GM12878 (cell line): ENCODE measurements at regions not wholly inside any gene's neighbourhood (a gene's known extent, or its start where the extent isn't known, plus 50 kb on each side); places are given as distances from the start of the nearest gene placed in this dataset.

Experiments
- BACH1 ChIP-seq: fragments of 450-650 bp; IDR thresholded peaks from 2 replicates; pipeline ENCODE4 v1.6.1; 2017; ENCODE audit warnings: mild to moderate bottlenecking, borderline replicate concordance
- CHD1 ChIP-seq: IDR thresholded peaks from 2 replicates; pipeline ENCODE4 v1.6.1; 2012; ENCODE audit warnings: low read depth, low read length, improper control_type of control experiment
- EZH2 ChIP-seq: IDR thresholded peaks from 2 replicates; pipeline ENCODE4 v1.6.1; 2012; ENCODE audit warnings: low read depth, mild to moderate bottlenecking, control low read depth, inconsistent platforms, low read length, borderline replicate concordance; ENCODE audit not compliant: control insufficient read depth
- LARP7 ChIP-seq: fragments of 450-650 bp; IDR thresholded peaks from 2 replicates; pipeline ENCODE4 v1.6.1; 2017; ENCODE audit warnings: mild to moderate bottlenecking
- ZBTB4 ChIP-seq: fragments of 450-650 bp; formaldehyde crosslinking; IDR thresholded peaks from 2 replicates; pipeline ENCODE4 v1.4.0; 2022; ENCODE audit warnings: mild to moderate bottlenecking, moderate library complexity
- TF ChIP-seq, protein P1 (sequence below): fragments of 450-650 bp; formaldehyde crosslinking; IDR thresholded peaks from 2 replicates; pipeline ENCODE4 v1.5.0; 2022; ENCODE audit warnings: mild to moderate bottlenecking, missing genetic modification characterization
- TF ChIP-seq, protein P2 (sequence below): fragments of 450-650 bp; IDR thresholded peaks from 2 replicates; pipeline ENCODE4 v1.6.1; 2017; ENCODE audit warnings: mild to moderate bottlenecking, moderate library complexity

DNA sequence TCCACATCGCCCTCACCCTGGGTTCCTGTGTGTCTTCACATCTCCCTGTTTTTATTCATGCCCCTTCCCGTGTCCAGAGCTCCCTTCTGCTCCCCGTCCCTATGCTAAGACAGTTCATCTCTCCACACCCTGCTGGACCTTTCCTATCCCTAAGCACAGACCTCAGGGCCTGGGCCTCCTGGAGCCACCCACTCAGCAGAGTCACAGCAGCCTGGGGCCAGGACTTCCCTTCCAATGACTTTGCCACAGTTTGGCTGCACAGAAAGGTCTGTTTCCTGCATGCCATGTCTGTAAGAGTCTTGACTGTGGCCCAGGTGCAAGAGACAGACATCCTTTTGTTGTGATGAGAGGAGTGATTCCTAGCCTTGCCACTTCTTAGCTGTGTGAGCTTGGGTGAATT lies 470.7 kb downstream of the TSHZ3 start (continued):
- TF ChIP-seq ZBTB4 = no peak
- no peak for TF ChIP-seq CHD1
- no peak for TF ChIP-seq LARP7
- TF ChIP-seq, protein P1, sequence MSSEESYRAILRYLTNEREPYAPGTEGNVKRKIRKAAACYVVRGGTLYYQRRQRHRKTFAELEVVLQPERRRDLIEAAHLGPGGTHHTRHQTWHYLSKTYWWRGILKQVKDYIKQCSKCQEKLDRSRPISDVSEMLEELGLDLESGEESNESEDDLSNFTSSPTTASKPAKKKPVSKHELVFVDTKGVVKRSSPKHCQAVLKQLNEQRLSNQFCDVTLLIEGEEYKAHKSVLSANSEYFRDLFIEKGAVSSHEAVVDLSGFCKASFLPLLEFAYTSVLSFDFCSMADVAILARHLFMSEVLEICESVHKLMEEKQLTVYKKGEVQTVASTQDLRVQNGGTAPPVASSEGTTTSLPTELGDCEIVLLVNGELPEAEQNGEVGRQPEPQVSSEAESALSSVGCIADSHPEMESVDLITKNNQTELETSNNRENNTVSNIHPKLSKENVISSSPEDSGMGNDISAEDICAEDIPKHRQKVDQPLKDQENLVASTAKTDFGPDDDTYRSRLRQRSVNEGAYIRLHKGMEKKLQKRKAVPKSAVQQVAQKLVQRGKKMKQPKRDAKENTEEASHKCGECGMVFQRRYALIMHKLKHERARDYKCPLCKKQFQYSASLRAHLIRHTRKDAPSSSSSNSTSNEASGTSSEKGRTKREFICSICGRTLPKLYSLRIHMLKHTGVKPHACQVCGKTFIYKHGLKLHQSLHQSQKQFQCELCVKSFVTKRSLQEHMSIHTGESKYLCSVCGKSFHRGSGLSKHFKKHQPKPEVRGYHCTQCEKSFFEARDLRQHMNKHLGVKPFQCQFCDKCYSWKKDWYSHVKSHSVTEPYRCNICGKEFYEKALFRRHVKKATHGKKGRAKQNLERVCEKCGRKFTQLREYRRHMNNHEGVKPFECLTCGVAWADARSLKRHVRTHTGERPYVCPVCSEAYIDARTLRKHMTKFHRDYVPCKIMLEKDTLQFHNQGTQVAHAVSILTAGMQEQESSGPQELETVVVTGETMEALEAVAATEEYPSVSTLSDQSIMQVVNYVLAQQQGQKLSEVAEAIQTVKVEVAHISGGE (CRISPR knock-in tag) = no peak
- TF ChIP-seq EZH2 = no peak
- no peak for TF ChIP-seq BACH1
- TF ChIP-seq, protein P2, sequence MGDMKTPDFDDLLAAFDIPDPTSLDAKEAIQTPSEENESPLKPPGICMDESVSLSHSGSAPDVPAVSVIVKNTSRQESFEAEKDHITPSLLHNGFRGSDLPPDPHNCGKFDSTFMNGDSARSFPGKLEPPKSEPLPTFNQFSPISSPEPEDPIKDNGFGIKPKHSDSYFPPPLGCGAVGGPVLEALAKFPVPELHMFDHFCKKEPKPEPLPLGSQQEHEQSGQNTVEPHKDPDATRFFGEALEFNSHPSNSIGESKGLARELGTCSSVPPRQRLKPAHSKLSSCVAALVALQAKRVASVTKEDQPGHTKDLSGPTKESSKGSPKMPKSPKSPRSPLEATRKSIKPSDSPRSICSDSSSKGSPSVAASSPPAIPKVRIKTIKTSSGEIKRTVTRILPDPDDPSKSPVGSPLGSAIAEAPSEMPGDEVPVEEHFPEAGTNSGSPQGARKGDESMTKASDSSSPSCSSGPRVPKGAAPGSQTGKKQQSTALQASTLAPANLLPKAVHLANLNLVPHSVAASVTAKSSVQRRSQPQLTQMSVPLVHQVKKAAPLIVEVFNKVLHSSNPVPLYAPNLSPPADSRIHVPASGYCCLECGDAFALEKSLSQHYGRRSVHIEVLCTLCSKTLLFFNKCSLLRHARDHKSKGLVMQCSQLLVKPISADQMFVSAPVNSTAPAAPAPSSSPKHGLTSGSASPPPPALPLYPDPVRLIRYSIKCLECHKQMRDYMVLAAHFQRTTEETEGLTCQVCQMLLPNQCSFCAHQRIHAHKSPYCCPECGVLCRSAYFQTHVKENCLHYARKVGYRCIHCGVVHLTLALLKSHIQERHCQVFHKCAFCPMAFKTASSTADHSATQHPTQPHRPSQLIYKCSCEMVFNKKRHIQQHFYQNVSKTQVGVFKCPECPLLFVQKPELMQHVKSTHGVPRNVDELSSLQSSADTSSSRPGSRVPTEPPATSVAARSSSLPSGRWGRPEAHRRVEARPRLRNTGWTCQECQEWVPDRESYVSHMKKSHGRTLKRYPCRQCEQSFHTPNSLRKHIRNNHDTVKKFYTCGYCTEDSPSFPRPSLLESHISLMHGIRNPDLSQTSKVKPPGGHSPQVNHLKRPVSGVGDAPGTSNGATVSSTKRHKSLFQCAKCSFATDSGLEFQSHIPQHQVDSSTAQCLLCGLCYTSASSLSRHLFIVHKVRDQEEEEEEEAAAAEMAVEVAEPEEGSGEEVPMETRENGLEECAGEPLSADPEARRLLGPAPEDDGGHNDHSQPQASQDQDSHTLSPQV = no peak
